ENCODE measurements at regions not wholly inside any gene's neighbourhood (a gene's known extent, or its start where the extent isn't known, plus 50 kb on each side); places are given as distances from the start of the nearest gene placed in this dataset.

DNA sequence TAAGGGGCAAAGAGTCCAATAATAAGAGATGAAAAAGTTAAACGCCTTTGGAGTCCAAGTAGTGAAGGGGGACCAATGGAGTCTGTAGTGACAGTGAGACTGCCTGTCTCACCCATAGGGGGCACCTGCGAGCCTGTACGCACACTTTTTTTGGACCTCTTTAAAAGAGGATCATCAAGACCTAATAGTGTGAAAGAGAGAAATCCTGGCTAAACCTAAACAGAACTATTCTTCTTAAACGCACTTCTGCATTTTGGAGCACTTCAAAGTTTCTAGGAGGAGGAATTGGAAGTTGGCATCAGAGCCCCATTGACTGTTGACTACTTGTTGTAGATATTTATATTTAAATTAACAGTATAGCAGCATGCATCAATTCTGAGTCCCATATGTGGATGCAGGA is 636.1 kb upstream of the KLF4 start:
- peaks cover 15% of the 10 kb centered on the region for H3K9me3 Mint-ChIP-seq
- H3K4me1 Mint-ChIP-seq, result no peaks in the 10 kb centered on the region
- H3K27me3 Mint-ChIP-seq (ENCODE audit: low read depth, poor library complexity), result peaks cover 10% of the 10 kb centered on the region
- DNase-seq, result no peak
- peak; percentile 17 for TF ChIP-seq CTCF (IDR thresholded peaks at IDR 0.05)
- H3K27ac Mint-ChIP-seq, result no peak overlapping the region
- no peak overlapping the region for H3K4me3 Mint-ChIP-seq
- no peaks in the 10 kb centered on the region for H3K36me3 Mint-ChIP-seq (ENCODE audit: low read depth)

GRCh38 chr9:108119530-108120113 is 630.1 kb upstream of the KLF4 start:
- H3K4me1 Mint-ChIP-seq, result peaks cover 12% of the 10 kb centered on the region
- no peaks in the 10 kb centered on the region for H3K36me3 Mint-ChIP-seq (ENCODE audit: low read depth)
- peaks cover 6% of the 10 kb centered on the region for H3K27me3 Mint-ChIP-seq (ENCODE audit: low read depth, poor library complexity)
- H3K27ac Mint-ChIP-seq, result no peak overlapping the region
- peaks cover 11% of the 10 kb centered on the region for H3K9me3 Mint-ChIP-seq
- H3K4me3 Mint-ChIP-seq, result no peak overlapping the region
- DNase-seq, result no peak
- TF ChIP-seq CTCF (IDR thresholded peaks at IDR 0.05), result no peak

GRCh38 chr9:108117795-108118194 is 628.2 kb upstream of the KLF4 start:
- peak; percentile 8 for DNase-seq
- Mint-ChIP-seq H3K36me3 (ENCODE audit: low read depth) (no peaks in the 10 kb centered on the region), H3K4me3 (no peak overlapping the region), H3K9me3 (peaks cover 4% of the 10 kb centered on the region), H3K27ac (no peak overlapping the region), H3K27me3 (ENCODE audit: low read depth, poor library complexity) (peaks cover 6% of the 10 kb centered on the region), H3K4me1 (peaks cover 17% of the 10 kb centered on the region)
- no peak for TF ChIP-seq CTCF (IDR thresholded peaks at IDR 0.05)

- DNase-seq, result no peak
- Mint-ChIP-seq H3K27ac (no peak overlapping the region), H3K4me1 (peaks cover 17% of the 10 kb centered on the region)
Observed at GRCh38 chr9:108117306-108117705, 627.7 kb upstream of the KLF4 start.

DNA sequence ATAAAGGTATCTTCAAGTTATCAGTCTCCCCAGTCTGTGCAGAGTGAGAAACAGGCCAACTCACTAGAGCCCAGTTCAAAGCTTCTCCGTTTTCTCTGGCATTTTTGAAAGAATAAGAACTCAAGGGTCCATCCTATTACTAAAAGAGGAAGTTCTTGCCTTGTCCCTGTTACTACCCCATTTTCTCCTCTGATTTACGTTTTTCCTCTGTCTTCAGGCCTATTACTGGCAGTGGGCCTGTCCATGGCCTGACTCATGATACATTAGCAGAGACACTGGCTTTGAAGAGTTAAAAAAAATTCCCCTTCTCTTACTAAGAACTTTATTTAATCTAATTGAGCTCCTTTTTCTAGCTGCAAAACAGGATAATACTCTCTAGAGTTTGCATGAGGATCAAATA is 624.0 kb upstream of the KLF4 start:
- DNase-seq, result no peak
- H3K27ac Mint-ChIP-seq, result no peak overlapping the region
- TF ChIP-seq CTCF (IDR thresholded peaks at IDR 0.05), result no peak
- no peaks in the 10 kb centered on the region for H3K9me3 Mint-ChIP-seq
- H3K36me3 Mint-ChIP-seq (ENCODE audit: low read depth), result no peaks in the 10 kb centered on the region
- no peaks in the 10 kb centered on the region for H3K27me3 Mint-ChIP-seq (ENCODE audit: low read depth, poor library complexity)
- no peak overlapping the region for H3K4me3 Mint-ChIP-seq
- peaks cover 17% of the 10 kb centered on the region for H3K4me1 Mint-ChIP-seq

More at GRCh38 chr9:108117306-108117705, 627.7 kb upstream of the KLF4 start:
- Mint-ChIP-seq H3K4me3 (no peak overlapping the region), H3K9me3 (no peaks in the 10 kb centered on the region), H3K27me3 (ENCODE audit: low read depth, poor library complexity) (peaks cover 3% of the 10 kb centered on the region), H3K36me3 (ENCODE audit: low read depth) (no peaks in the 10 kb centered on the region)
- no peak for TF ChIP-seq CTCF (IDR thresholded peaks at IDR 0.05)

DNA sequence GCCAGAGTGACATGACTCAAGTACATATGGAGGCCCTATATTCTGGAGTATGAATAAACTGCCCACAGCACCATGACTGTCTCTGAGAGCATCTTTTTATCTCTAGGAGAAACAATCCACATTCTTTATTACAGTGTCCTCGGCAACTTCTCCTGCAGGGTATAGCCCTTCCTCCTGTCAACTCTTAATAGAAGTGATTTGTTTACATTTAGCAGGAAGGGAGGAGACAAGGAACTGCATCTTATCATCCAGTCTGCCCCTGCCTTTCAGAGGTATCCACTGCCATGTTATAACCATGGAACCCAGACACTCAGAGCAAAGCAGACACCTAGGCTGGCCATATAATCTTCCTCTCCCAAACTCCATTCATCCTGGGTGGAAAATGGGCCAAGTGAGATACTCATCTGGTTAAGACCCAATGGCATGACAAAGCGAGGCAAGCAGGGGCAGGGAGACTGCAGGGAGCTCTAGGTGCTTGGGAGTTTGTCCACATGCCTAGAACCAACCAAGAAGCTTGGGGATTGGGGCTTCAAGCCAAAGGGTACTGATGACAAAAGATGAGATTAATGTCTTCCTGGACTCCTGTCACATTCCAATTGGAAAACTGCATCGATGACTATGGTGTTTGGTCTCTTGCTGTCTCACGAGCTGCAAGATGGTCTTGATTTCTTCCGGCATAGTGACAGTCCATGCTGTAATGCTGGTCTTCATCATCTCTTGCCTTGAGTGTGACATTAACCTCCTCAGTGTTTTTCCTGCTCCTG is 620.5 kb upstream of the KLF4 start:
- H3K4me1 Mint-ChIP-seq, result peaks cover 11% of the 10 kb centered on the region
- no peaks in the 10 kb centered on the region for H3K27me3 Mint-ChIP-seq (ENCODE audit: low read depth, poor library complexity)
- H3K36me3 Mint-ChIP-seq (ENCODE audit: low read depth), result no peaks in the 10 kb centered on the region
- H3K4me3 Mint-ChIP-seq, result no peak overlapping the region
- H3K27ac Mint-ChIP-seq, result no peak overlapping the region
- TF ChIP-seq CTCF (IDR thresholded peaks at IDR 0.05), result no peak
- DNase-seq, result no peak
- H3K9me3 Mint-ChIP-seq, result no peaks in the 10 kb centered on the region

Data from nephron progenitor cell (in vitro differentiated cells).